ENCODE measurements at regions not wholly inside any gene's neighbourhood (a gene's known extent, or its start where the extent isn't known, plus 50 kb on each side); places are given as distances from the start of the nearest gene placed in this dataset.

GRCh38 chr4:153939570-153939969 is 150.7 kb upstream of the SFRP2 start:
- ATAC-seq, result no peak
- TF ChIP-seq ZC3H10 (CRISPR knock-in tag; IDR thresholded peaks at IDR 0.05) (no peak), PATZ1 (CRISPR knock-in tag; IDR thresholded peaks at IDR 0.05; ENCODE audit: borderline replicate concordance) (no peak), ISL1 (CRISPR knock-in tag; IDR thresholded peaks at IDR 0.05) (no peak), SNAI2 (CRISPR knock-in tag; IDR thresholded peaks at IDR 0.05) (no peak), ZNF70 (CRISPR knock-in tag; IDR thresholded peaks at IDR 0.05) (no peak), CSRNP3 (CRISPR knock-in tag; IDR thresholded peaks at IDR 0.05) (no peak), CREB5 (CRISPR knock-in tag; IDR thresholded peaks at IDR 0.05; ENCODE audit: low read depth) (no peak), ESRRG (CRISPR knock-in tag; IDR thresholded peaks at IDR 0.05) (no peak), RARB (CRISPR knock-in tag; IDR thresholded peaks at IDR 0.05) (no peak), ZNF565 (CRISPR knock-in tag; conservative IDR thresholded peaks at IDR 0.05; ENCODE audit: low read depth) (no peak), POU6F1 (CRISPR knock-in tag; IDR thresholded peaks at IDR 0.05; ENCODE audit: borderline replicate concordance, low read depth) (no peak), CSDC2 (CRISPR knock-in tag; IDR thresholded peaks at IDR 0.05) (no peak), ZFP3 (CRISPR knock-in tag; IDR thresholded peaks at IDR 0.05) (no peak), BACH2 (CRISPR knock-in tag; IDR thresholded peaks at IDR 0.05; ENCODE audit: borderline replicate concordance) (no peak), OSR1 (CRISPR knock-in tag; IDR thresholded peaks at IDR 0.05) (no peak), ZFP30 (CRISPR knock-in tag; IDR thresholded peaks at IDR 0.05) (no peak), GLIS3 (CRISPR knock-in tag; IDR thresholded peaks at IDR 0.05) (no peak), TCF4 (CRISPR knock-in tag; IDR thresholded peaks at IDR 0.05; ENCODE audit: borderline replicate concordance) (no peak), ARNTL (CRISPR knock-in tag; IDR thresholded peaks at IDR 0.05; ENCODE audit: borderline replicate concordance, low read depth) (no peak)

- TF ChIP-seq PATZ1 (CRISPR knock-in tag; IDR thresholded peaks at IDR 0.05; ENCODE audit: borderline replicate concordance) (no peak), TOX (CRISPR knock-in tag; IDR thresholded peaks at IDR 0.05; ENCODE audit: borderline replicate concordance) (no peak), TSHZ2 (CRISPR knock-in tag; IDR thresholded peaks at IDR 0.05) (no peak), SNAI2 (CRISPR knock-in tag; IDR thresholded peaks at IDR 0.05) (no peak), OSR1 (CRISPR knock-in tag; IDR thresholded peaks at IDR 0.05) (no peak)
- no peak for ATAC-seq
Observed at GRCh38 chr4:153938994-153939393, 150.1 kb upstream of the SFRP2 start.

Measured in SK-N-SH treated with all-trans-retinoic acid at 6 μM for 48 hours (cell line).